K562 (cell line): ENCODE measurements at regions not wholly inside any gene's neighbourhood (a gene's known extent, or its start where the extent isn't known, plus 50 kb on each side); places are given as distances from the start of the nearest gene placed in this dataset.

ENCODE experiments used
- ATAC-seq: fragments of 200-7000 bp; cut with Tn5 transposase; 3 replicates; pipeline ENCODE4 v1.9.1; 2020; ENCODE audit warnings: moderate library complexity
- BruUV-seq: library from RNA; stranded (reverse); fragments of 400-500 nt; replicated peaks from 2 replicates; lab custom pipeline; 2021; lab: Mats Ljungman, UMichigan
- CTCF ChIA-PET: fragments of 300-600 bp; formaldehyde crosslinking; extraction: SDS; loops from one replicate; lab custom pipeline; 2021; ENCODE audit warnings: low intra/inter-chr PET ratio; lab: Yijun Ruan, JAX
- POLR2A ChIA-PET: fragments of 300-600, 350-650 bp; sonication (Branson Sonifier 250); formaldehyde crosslinking; extraction: SDS; loops from one replicate; lab custom pipeline; 2021; ENCODE audit warnings: antibody characterized with exemption, inconsistent platforms; lab: Yijun Ruan, JAX
- DNase-seq, 4 experiments: peaks; one replicate each; pipeline versions ENCODE4 v3.0.0 to v3.0.0-alpha.2; 2011 to 2018; ENCODE audit warnings: low spot score in 3 of 4, mixed read lengths in 3 of 4; ENCODE audit errors: extremely low read depth in 1 of 4
- FAIRE-seq: peaks from 2 replicates; lab custom pipeline; 2011; peaks lifted over from hg19 to GRCh38; lab: Jason Lieb, UNC
- H2AFZ ChIP-seq: 2 replicates; pipeline ENCODE4 v1.6.0; 2011; ENCODE audit warnings: low read depth, low read length, control low read depth, inconsistent platforms
- H3K27ac ChIP-seq: fragments of 200-600 bp; 3 replicates; pipeline ENCODE4 v1.8.0; 2011; ENCODE audit warnings: low read depth, mild to moderate bottlenecking, control low read depth, inconsistent platforms, low read length, moderate library complexity, mixed read lengths; ENCODE audit errors: extremely low read depth
- H3K27me3 ChIP-seq, 2 experiments: fragments of 300-600 bp in 1 of 2; 2 replicates in 1 of 2; 3 replicates in 1 of 2; pipeline versions ENCODE4 v1.6.0 to v1.8.0; 2011; ENCODE audit warnings: inconsistent platforms in 2 of 2, low read length in 2 of 2, mild to moderate bottlenecking in 1 of 2, mixed read lengths in 1 of 2, moderate library complexity in 1 of 2; ENCODE audit not compliant: control insufficient read depth in 2 of 2, insufficient read depth in 2 of 2
- H3K36me3 ChIP-seq: fragments of 300-600 bp; 3 replicates; pipeline ENCODE4 v1.8.0; 2011; ENCODE audit warnings: mild to moderate bottlenecking, low read length, inconsistent platforms; ENCODE audit not compliant: control insufficient read depth, insufficient read depth
- H3K4me1 ChIP-seq, 2 experiments: fragments of 200-600 bp in 1 of 2; replicated peaks in 1 of 2; 2 replicates in 1 of 2; 3 replicates in 1 of 2; pipeline versions ENCODE4 v1.5.1 to v1.8.0; 2011; ENCODE audit warnings: inconsistent platforms in 2 of 2, low read length in 2 of 2, mild to moderate bottlenecking in 1 of 2, mixed read lengths in 1 of 2, moderate library complexity in 1 of 2; ENCODE audit not compliant: control insufficient read depth in 2 of 2, insufficient read depth in 2 of 2
- H3K4me2 ChIP-seq: 2 replicates; pipeline ENCODE4 v1.6.1; 2011; ENCODE audit warnings: low read length, control low read depth, inconsistent platforms, mixed read lengths; ENCODE audit not compliant: insufficient read depth
- H3K4me3 ChIP-seq: fragments of 200-600 bp; sonication (generic), shearing (Covaris generic); 2 replicates; pipeline ENCODE4 v1.5.1; 2016; ENCODE audit warnings: control low read depth, inconsistent platforms
- H3K79me2 ChIP-seq: fragments of 200-600 bp; 3 replicates; pipeline ENCODE4 v1.8.0; 2011; ENCODE audit warnings: low read length, inconsistent platforms; ENCODE audit not compliant: control insufficient read depth, insufficient read depth
- H3K9ac ChIP-seq, 2 experiments: 2 replicates each; pipeline versions ENCODE4 v1.6.0 to v1.6.1; 2011; ENCODE audit warnings: low read depth in 2 of 2, low read length in 2 of 2, control low read depth in 1 of 2, inconsistent platforms in 1 of 2, mild to moderate bottlenecking in 1 of 2, mixed read lengths in 1 of 2; ENCODE audit not compliant: insufficient read depth in 1 of 2
- H3K9me1 ChIP-seq: one replicate; pipeline ENCODE4 v1.6.0; 2011; ENCODE audit warnings: inconsistent platforms, mild to moderate bottlenecking, low read length, moderate library complexity; ENCODE audit not compliant: control insufficient read depth, insufficient read depth
- H3K9me3 ChIP-seq: replicated peaks from 2 replicates; pipeline ENCODE4 v1.5.1; 2011; ENCODE audit warnings: low read depth, low read length, inconsistent platforms; ENCODE audit not compliant: control insufficient read depth, insufficient read depth
- H4K20me1 ChIP-seq: replicated peaks from 2 replicates; pipeline ENCODE4 v1.6.1; 2011; ENCODE audit warnings: low read length, inconsistent platforms, mixed read lengths; ENCODE audit not compliant: control insufficient read depth, insufficient read depth
- CC2D1A ChIP-seq: fragments of 450-650 bp; IDR thresholded peaks from 2 replicates; pipeline ENCODE4 v1.6.1; 2017; ENCODE audit warnings: mild to moderate bottlenecking
- CHD2 ChIP-seq: IDR thresholded peaks from 2 replicates; pipeline ENCODE4 v1.6.1; 2011; ENCODE audit warnings: low read depth, low read length
- DMBX1 ChIP-seq: fragments of 250-450 bp; sonication (Bioruptor Pico); IDR thresholded peaks from 2 replicates; pipeline ENCODE4 v1.8.0; 2022; ENCODE audit warnings: inconsistent platforms, mild to moderate bottlenecking, moderate library complexity, borderline replicate concordance
- EGR1 ChIP-seq: fragments of 450-650 bp; conservative IDR thresholded peaks from 2 replicates; pipeline ENCODE4 v1.6.1; 2017; ENCODE audit warnings: mild to moderate bottlenecking
- GTF2F1 ChIP-seq: IDR thresholded peaks from 2 replicates; pipeline ENCODE4 v1.6.1; 2011; ENCODE audit warnings: low read depth, low read length, improper control_type of control experiment
- HNRNPL ChIP-seq: fragments of 200-400 bp; formaldehyde crosslinking; IDR thresholded peaks from 2 replicates; pipeline ENCODE4 v1.6.1; 2017; ENCODE audit warnings: low read depth, mild to moderate bottlenecking, low read length
- NFATC3 ChIP-seq: fragments of 450-650 bp; IDR thresholded peaks from 2 replicates; pipeline ENCODE4 v1.6.1; 2017; ENCODE audit warnings: mild to moderate bottlenecking
- NFE2 ChIP-seq: IDR thresholded peaks from 2 replicates; pipeline ENCODE4 v1.6.1; 2014; ENCODE audit warnings: antibody characterized with exemption, low read depth
- PHF21A ChIP-seq: fragments of 450-650 bp; IDR thresholded peaks from 2 replicates; pipeline ENCODE4 v1.6.1; 2017; ENCODE audit warnings: low read depth, borderline replicate concordance
- RBM22 ChIP-seq: fragments of 200-400 bp; formaldehyde crosslinking; IDR thresholded peaks from 2 replicates; pipeline ENCODE4 v1.6.1; 2018; ENCODE audit warnings: low read length, low read depth; ENCODE audit not compliant: poor library complexity, severe bottlenecking
- RFX7 ChIP-seq: fragments of 250-450 bp; sonication (Bioruptor Pico); IDR thresholded peaks from 2 replicates; pipeline ENCODE4 v1.5.1; 2021; ENCODE audit warnings: mild to moderate bottlenecking
- RNF2 ChIP-seq: sonication (generic); IDR thresholded peaks from 2 replicates; pipeline ENCODE4 v1.6.1; 2016
- SNAPC5 ChIP-seq: fragments of 250-450 bp; sonication (Bioruptor Pico); IDR thresholded peaks from 2 replicates; pipeline ENCODE4 v1.8.0; 2021; ENCODE audit warnings: moderate library complexity, mild to moderate bottlenecking, inconsistent platforms
- SP2 ChIP-seq: IDR thresholded peaks from 2 replicates; pipeline ENCODE4 v1.6.1; 2011; ENCODE audit warnings: mild to moderate bottlenecking, low read depth, low read length, moderate library complexity; ENCODE audit not compliant: poor library complexity, severe bottlenecking; ENCODE audit errors: extremely low read depth
- TAF15 ChIP-seq: fragments of 200-400 bp; formaldehyde crosslinking; IDR thresholded peaks from 2 replicates; pipeline ENCODE4 v1.6.1; 2017; ENCODE audit warnings: mild to moderate bottlenecking, low read depth, low read length, moderate library complexity
- TGIF2 ChIP-seq: sonication (generic); formaldehyde crosslinking; IDR thresholded peaks from 2 replicates; pipeline ENCODE4 v1.8.1; 2022; ENCODE audit warnings: mild to moderate bottlenecking, missing genetic modification reagents, moderate library complexity
- TRIM24 ChIP-seq, 2 experiments: fragments of 450-650 bp; IDR thresholded peaks; 2 replicates each; pipeline ENCODE4 v1.6.1; 2016
- U2AF1 ChIP-seq: fragments of 200-400 bp; formaldehyde crosslinking; optimal IDR thresholded peaks from 2 replicates; pipeline ENCODE3; 2017; ENCODE audit warnings: mild to moderate bottlenecking, low read depth, low read length, moderate library complexity
- ZBTB17 ChIP-seq: fragments of 450-650 bp; formaldehyde crosslinking; IDR thresholded peaks from 2 replicates; pipeline ENCODE4 v1.4.0; 2020; ENCODE audit warnings: mild to moderate bottlenecking
- ZKSCAN3 ChIP-seq: fragments of 250-450 bp; sonication (Bioruptor Pico); IDR thresholded peaks from 2 replicates; pipeline ENCODE4 v1.4.0; 2020
- ZNF316 ChIP-seq: fragments of 450-650 bp; IDR thresholded peaks from 2 replicates; pipeline ENCODE4 v1.6.1; 2016
- ZNF445 ChIP-seq: fragments of 250-450 bp; sonication (Bioruptor Pico); IDR thresholded peaks from 2 replicates; pipeline ENCODE4 v1.4.0; 2020; ENCODE audit warnings: low read depth, mild to moderate bottlenecking, moderate library complexity
- ZNF561 ChIP-seq: fragments of 450-650 bp; formaldehyde crosslinking; conservative IDR thresholded peaks from 2 replicates; pipeline ENCODE4 v1.4.0; 2020; ENCODE audit warnings: mild to moderate bottlenecking, moderate library complexity
- in situ Hi-C: fragments of 300-500 bp; cut with MboI; formaldehyde crosslinking; loops from 4 replicates; pipeline ENCODE4 v1.15.0; 2018; ENCODE audit warnings: inconsistent platforms, mixed read lengths
- intact Hi-C: fragments of 100-400 bp; cut with micrococcal nuclease; formaldehyde crosslinking; loops from 2 replicates; pipeline ENCODE4 v1.14.2; 2022
- TF ChIP-seq, protein P1 (sequence below): sonication (generic); formaldehyde crosslinking; IDR thresholded peaks from 2 replicates; pipeline ENCODE4 v1.8.1; 2022; ENCODE audit warnings: missing genetic modification reagents
- TF ChIP-seq, protein P2 (sequence below): fragments of 450-650 bp; IDR thresholded peaks from 2 replicates; pipeline ENCODE4 v1.6.1; 2017; ENCODE audit warnings: antibody characterized with exemption
- TF ChIP-seq, protein P3 (sequence below): fragments of 250-450 bp; sonication (Bioruptor Pico); IDR thresholded peaks from 2 replicates; pipeline ENCODE4 v1.5.0; 2021

DNA sequence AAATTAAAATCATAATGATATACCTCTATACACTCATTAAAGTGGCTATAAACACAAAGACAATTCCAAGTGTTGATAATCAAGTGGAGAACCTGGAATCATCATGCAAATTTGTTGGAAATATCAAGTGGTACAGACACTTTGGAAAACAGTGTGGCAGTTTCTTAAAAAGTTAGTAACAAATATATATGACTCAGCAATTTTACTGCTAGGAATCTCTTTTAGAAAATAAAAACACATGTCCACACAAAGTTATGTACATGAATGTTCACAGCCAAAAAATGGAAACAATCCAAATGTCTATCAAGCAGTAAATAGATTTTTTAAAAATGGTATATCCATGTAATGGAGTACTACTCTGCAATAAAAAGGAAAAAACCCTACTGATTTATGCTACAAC lies 375.6 kb downstream of the HLX start:
- CTCF ChIA-PET = no interaction called here
- Histone ChIP-seq H3K4me3 (no peak overlapping the region), H3K4me1 (no peaks in the 10 kb centered on the region), H3K9ac (no peak overlapping the region), H4K20me1 (no peaks in the 10 kb centered on the region), H3K4me2 (no peak overlapping the region), H3K9me1 (no peaks in the 10 kb centered on the region), H3K27me3 (no peaks in the 10 kb centered on the region), H3K36me3 (no peaks in the 10 kb centered on the region), H3K79me2 (no peaks in the 10 kb centered on the region), H2AFZ (no peak overlapping the region), H3K9me3 (no peaks in the 10 kb centered on the region; the same call in 1 of the 2 replicates), H3K27ac (no peak overlapping the region)
- in situ Hi-C loops = no loop called here
- no peak for FAIRE-seq
- BruUV-seq = no TSS peak
- no peak for ATAC-seq
- intact Hi-C loops = no loop called here
- POLR2A ChIA-PET = no interaction called here
- DNase-seq = no peak
- no peak for TF ChIP-seq RFX7 (CRISPR knock-in tag)
- TF ChIP-seq GTF2F1 = no peak
- no peak for TF ChIP-seq HNRNPL
- TF ChIP-seq CHD2 = no peak
- no peak for TF ChIP-seq CC2D1A
- TF ChIP-seq SNAPC5 = no peak
- no peak for TF ChIP-seq U2AF1
- TF ChIP-seq EGR1 = no peak
- TF ChIP-seq, protein P1, sequence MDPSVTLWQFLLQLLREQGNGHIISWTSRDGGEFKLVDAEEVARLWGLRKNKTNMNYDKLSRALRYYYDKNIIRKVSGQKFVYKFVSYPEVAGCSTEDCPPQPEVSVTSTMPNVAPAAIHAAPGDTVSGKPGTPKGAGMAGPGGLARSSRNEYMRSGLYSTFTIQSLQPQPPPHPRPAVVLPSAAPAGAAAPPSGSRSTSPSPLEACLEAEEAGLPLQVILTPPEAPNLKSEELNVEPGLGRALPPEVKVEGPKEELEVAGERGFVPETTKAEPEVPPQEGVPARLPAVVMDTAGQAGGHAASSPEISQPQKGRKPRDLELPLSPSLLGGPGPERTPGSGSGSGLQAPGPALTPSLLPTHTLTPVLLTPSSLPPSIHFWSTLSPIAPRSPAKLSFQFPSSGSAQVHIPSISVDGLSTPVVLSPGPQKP = no peak
- TF ChIP-seq SP2 = no peak
- TF ChIP-seq, protein P2, sequence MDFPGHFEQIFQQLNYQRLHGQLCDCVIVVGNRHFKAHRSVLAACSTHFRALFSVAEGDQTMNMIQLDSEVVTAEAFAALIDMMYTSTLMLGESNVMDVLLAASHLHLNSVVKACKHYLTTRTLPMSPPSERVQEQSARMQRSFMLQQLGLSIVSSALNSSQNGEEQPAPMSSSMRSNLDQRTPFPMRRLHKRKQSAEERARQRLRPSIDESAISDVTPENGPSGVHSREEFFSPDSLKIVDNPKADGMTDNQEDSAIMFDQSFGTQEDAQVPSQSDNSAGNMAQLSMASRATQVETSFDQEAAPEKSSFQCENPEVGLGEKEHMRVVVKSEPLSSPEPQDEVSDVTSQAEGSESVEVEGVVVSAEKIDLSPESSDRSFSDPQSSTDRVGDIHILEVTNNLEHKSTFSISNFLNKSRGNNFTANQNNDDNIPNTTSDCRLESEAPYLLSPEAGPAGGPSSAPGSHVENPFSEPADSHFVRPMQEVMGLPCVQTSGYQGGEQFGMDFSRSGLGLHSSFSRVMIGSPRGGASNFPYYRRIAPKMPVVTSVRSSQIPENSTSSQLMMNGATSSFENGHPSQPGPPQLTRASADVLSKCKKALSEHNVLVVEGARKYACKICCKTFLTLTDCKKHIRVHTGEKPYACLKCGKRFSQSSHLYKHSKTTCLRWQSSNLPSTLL = no peak
- TF ChIP-seq ZNF316 = peak; percentile 83
- TF ChIP-seq RBM22 = no peak
- no peak for TF ChIP-seq RNF2
- no peak for TF ChIP-seq ZNF445 (CRISPR knock-in tag)
- no peak for TF ChIP-seq ZKSCAN3
- no peak for TF ChIP-seq TAF15
- no peak for TF ChIP-seq ZNF561 (CRISPR knock-in tag)
- no peak for TF ChIP-seq NFATC3
- no peak for TF ChIP-seq PHF21A
- TF ChIP-seq NFE2 = peak; percentile 17; the same call in 1 of the 2 replicates
- no peak for TF ChIP-seq DMBX1 (CRISPR knock-in tag)
- no peak for TF ChIP-seq ZBTB17 (CRISPR knock-in tag)
- TF ChIP-seq, protein P3, sequence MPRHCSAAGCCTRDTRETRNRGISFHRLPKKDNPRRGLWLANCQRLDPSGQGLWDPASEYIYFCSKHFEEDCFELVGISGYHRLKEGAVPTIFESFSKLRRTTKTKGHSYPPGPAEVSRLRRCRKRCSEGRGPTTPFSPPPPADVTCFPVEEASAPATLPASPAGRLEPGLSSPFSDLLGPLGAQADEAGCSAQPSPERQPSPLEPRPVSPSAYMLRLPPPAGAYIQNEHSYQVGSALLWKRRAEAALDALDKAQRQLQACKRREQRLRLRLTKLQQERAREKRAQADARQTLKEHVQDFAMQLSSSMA (CRISPR knock-in tag) = no peak
- TF ChIP-seq TGIF2 (CRISPR knock-in tag) = no peak
- no peak for TF ChIP-seq TRIM24 (IDR thresholded peaks at IDR 0.05)
